MM.1S (cell line): ENCODE measurements at regions not wholly inside any gene's neighbourhood (a gene's known extent, or its start where the extent isn't known, plus 50 kb on each side); places are given as distances from the start of the nearest gene placed in this dataset.

ENCODE experiments used
- DNase-seq: peaks from one replicate; pipeline ENCODE4 v3.0.0-alpha.2; 2015
- H2AFZ ChIP-seq: fragments of 300-600 bp; sonication (generic); 2 replicates; pipeline ENCODE4 v1.6.0; 2016; ENCODE audit warnings: antibody characterized with exemption, low read length
- H3F3A ChIP-seq: fragments of 300-600 bp; sonication (generic); 2 replicates; pipeline ENCODE4 v1.6.1; 2016; ENCODE audit warnings: mild to moderate bottlenecking, antibody characterized with exemption, low read length, moderate library complexity, mixed read lengths; ENCODE audit not compliant: insufficient read depth
- H3K27ac ChIP-seq: fragments of 300-600 bp; sonication (generic); 2 replicates; pipeline ENCODE4 v1.5.1; 2016; ENCODE audit warnings: mild to moderate bottlenecking, low read length
- H3K27me3 ChIP-seq: fragments of 300-600 bp; sonication (generic); replicated peaks from 2 replicates; pipeline ENCODE4 v1.6.0; 2016; ENCODE audit warnings: low read length; ENCODE audit not compliant: insufficient read depth
- H3K36me3 ChIP-seq: fragments of 300-600 bp; sonication (generic); replicated peaks from 2 replicates; pipeline ENCODE4 v1.6.1; 2016; ENCODE audit warnings: mild to moderate bottlenecking, low read length, mixed read lengths; ENCODE audit not compliant: insufficient read depth
- H3K4me1 ChIP-seq: fragments of 300-600 bp; sonication (generic); 2 replicates; pipeline ENCODE4 v1.6.1; 2016; ENCODE audit warnings: low read length, mixed read lengths
- H3K4me2 ChIP-seq: fragments of 300-600 bp; sonication (generic); 2 replicates; pipeline ENCODE4 v1.6.0; 2016; ENCODE audit warnings: low read depth, low read length
- H3K4me3 ChIP-seq: fragments of 300-600 bp; sonication (generic); 2 replicates; pipeline ENCODE4 v1.5.1; 2016; ENCODE audit warnings: low read length, mixed read lengths
- H3K79me2 ChIP-seq: fragments of 300-600 bp; sonication (generic); 2 replicates; pipeline ENCODE4 v1.6.1; 2016; ENCODE audit warnings: mixed run types, low read length, mixed read lengths
- H3K9ac ChIP-seq: fragments of 300-600 bp; sonication (generic); 2 replicates; pipeline ENCODE4 v1.6.1; 2016; ENCODE audit warnings: low read length, mixed read lengths
- H3K9me2 ChIP-seq: fragments of 300-600 bp; sonication (generic); replicated peaks from 2 replicates; pipeline ENCODE4 v1.6.1; 2016; ENCODE audit warnings: mild to moderate bottlenecking, low read length, mixed read lengths; ENCODE audit not compliant: insufficient read depth
- H3K9me3 ChIP-seq: fragments of 300-600 bp; sonication (generic); replicated peaks from 2 replicates; pipeline ENCODE4 v1.6.1; 2016; ENCODE audit warnings: mild to moderate bottlenecking, low read length, mixed read lengths; ENCODE audit not compliant: insufficient read depth
- H4K20me1 ChIP-seq: fragments of 300-600 bp; sonication (generic); 2 replicates; pipeline ENCODE4 v1.6.1; 2016; ENCODE audit warnings: mild to moderate bottlenecking, low read length, moderate library complexity, mixed read lengths; ENCODE audit not compliant: insufficient read depth
- EZH2 ChIP-seq: fragments of 300-600 bp; sonication (generic); optimal IDR thresholded peaks from 2 replicates; pipeline ENCODE3; 2017; ENCODE audit warnings: low read depth, mild to moderate bottlenecking, antibody characterized with exemption, low read length, mixed read lengths
- EZH2phosphoT487 ChIP-seq: fragments of 300-600 bp; sonication (generic); IDR thresholded peaks from 2 replicates; pipeline ENCODE4 v1.6.1; 2018; ENCODE audit warnings: antibody characterized with exemption, low read length
- TF ChIP-seq, protein P1 (sequence below): fragments of 300-600 bp; sonication (generic); IDR thresholded peaks from 2 replicates; pipeline ENCODE4 v1.5.1; 2016; ENCODE audit warnings: antibody characterized with exemption, low read length, mixed read lengths

DNA sequence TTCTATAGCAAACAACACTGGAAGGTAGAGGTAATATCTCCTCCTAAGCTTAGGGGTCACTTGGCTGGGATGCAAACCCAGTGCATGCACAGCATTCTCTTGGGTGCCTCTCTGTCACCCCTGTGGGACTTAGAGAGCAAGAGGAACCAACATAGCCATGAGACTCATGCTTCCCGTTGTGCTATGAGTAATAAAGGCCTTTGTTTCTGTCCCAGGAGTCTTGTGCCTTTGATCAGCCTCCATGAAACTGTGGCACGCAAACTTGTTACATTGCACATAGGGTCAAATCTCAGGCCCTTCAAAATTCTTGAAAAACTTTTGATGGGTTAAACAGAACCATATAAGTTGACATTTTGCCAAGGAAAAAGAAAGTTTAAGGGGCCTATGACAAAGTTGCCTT is 272.8 kb downstream of the TAF11L14 start:
- DNase-seq, result no peak
- H3K4me1 ChIP-seq, result no peaks in the 10 kb centered on the region
- H3K4me3 ChIP-seq, result no peak overlapping the region
- no peak overlapping the region for H3K27ac ChIP-seq
- H2AFZ ChIP-seq, result no peak overlapping the region
- H3K4me2 ChIP-seq, result no peak overlapping the region
- no peaks in the 10 kb centered on the region for H4K20me1 ChIP-seq
- no peaks in the 10 kb centered on the region for H3K9me2 ChIP-seq
- H3F3A ChIP-seq, result no peaks in the 10 kb centered on the region
- no peak overlapping the region for H3K9ac ChIP-seq
- H3K79me2 ChIP-seq, result no peaks in the 10 kb centered on the region
- no peaks in the 10 kb centered on the region for H3K9me3 ChIP-seq
- H3K36me3 ChIP-seq, result no peaks in the 10 kb centered on the region
- no peaks in the 10 kb centered on the region for H3K27me3 ChIP-seq
- TF ChIP-seq EZH2, result no peak
- no peak for TF ChIP-seq EZH2phosphoT487
- TF ChIP-seq, protein P1, sequence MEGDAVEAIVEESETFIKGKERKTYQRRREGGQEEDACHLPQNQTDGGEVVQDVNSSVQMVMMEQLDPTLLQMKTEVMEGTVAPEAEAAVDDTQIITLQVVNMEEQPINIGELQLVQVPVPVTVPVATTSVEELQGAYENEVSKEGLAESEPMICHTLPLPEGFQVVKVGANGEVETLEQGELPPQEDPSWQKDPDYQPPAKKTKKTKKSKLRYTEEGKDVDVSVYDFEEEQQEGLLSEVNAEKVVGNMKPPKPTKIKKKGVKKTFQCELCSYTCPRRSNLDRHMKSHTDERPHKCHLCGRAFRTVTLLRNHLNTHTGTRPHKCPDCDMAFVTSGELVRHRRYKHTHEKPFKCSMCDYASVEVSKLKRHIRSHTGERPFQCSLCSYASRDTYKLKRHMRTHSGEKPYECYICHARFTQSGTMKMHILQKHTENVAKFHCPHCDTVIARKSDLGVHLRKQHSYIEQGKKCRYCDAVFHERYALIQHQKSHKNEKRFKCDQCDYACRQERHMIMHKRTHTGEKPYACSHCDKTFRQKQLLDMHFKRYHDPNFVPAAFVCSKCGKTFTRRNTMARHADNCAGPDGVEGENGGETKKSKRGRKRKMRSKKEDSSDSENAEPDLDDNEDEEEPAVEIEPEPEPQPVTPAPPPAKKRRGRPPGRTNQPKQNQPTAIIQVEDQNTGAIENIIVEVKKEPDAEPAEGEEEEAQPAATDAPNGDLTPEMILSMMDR, result no peak

DNA sequence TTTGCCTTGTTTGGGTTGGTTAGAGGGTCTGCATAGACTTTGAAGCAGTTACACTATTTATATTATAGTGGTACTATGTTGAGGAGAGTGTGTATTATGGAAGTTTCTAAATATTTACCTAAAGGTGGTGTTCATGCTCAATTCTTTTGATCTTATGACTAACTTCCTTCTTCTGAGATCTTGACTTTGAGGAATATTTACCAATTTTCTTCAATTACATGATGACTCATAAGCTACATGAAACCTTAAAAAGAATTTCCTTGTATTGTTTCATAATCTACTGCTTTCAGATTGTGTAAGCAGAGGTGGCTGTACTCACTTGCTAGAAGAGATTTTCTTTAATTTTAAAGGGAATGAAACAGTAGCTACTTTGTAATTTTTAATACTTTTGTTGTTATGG is 276.1 kb downstream of the TAF11L14 start:
- Histone ChIP-seq H3K4me2 (peak overlapping the region; percentile 9; the same call in 1 of the 2 replicates), H2AFZ (no peak overlapping the region), H3K4me3 (no peak overlapping the region), H3K36me3 (no peaks in the 10 kb centered on the region), H3F3A (peaks cover 20% of the 10 kb centered on the region), H3K9me2 (no peaks in the 10 kb centered on the region), H3K9ac (no peak overlapping the region), H3K9me3 (no peaks in the 10 kb centered on the region), H4K20me1 (no peaks in the 10 kb centered on the region), H3K27ac (no peak overlapping the region), H3K27me3 (no peaks in the 10 kb centered on the region), H3K79me2 (no peaks in the 10 kb centered on the region), H3K4me1 (peaks cover 15% of the 10 kb centered on the region)
- no peak for DNase-seq
- TF ChIP-seq, protein P1, result no peak

DNA sequence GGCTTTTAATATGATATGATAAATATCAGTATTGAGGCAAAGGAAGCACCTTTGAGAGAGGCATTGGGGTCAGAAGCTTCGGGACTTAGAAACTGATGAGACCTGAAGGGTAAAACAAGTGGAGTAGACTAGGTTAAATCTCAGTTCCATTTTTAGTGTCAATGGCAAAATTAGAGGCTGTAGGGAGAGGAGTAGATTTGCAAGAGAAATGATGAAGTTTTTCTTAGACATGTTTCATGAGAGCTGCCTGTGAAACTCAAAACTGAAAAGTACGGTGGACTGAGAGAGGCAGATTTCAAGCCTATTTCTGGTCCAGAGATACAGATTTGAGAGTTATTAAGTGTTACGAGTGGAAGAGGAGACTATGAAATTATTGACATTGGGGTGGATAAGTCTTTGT is 278.5 kb downstream of the TAF11L14 start:
- TF ChIP-seq EZH2 (no peak), EZH2phosphoT487 (no peak)
- TF ChIP-seq, protein P1, result no peak
- H3K4me2 ChIP-seq, result peak overlapping the region; percentile 65

More for the DNA sequence above, 278.5 kb downstream of the TAF11L14 start:
- Histone ChIP-seq H3K79me2 (no peaks in the 10 kb centered on the region), H4K20me1 (no peaks in the 10 kb centered on the region), H3K36me3 (no peaks in the 10 kb centered on the region), H3K27ac (peak overlapping the region; percentile 46; the same call in 1 of the 2 replicates), H3K4me3 (peak overlapping the region; percentile 36), H3F3A (peaks cover 20% of the 10 kb centered on the region), H3K9ac (no peak overlapping the region), H3K4me1 (peaks cover 15% of the 10 kb centered on the region), H3K9me3 (no peaks in the 10 kb centered on the region), H2AFZ (peak overlapping the region; percentile 36), H3K27me3 (no peaks in the 10 kb centered on the region), H3K9me2 (no peaks in the 10 kb centered on the region)
- DNase-seq, result peak; percentile 43
